NCI-H446 treated with DMSO at 0.1 percent for 48 hours (cell line): ENCODE measurements at regions not wholly inside any gene's neighbourhood (a gene's known extent, or its start where the extent isn't known, plus 50 kb on each side); places are given as distances from the start of the nearest gene placed in this dataset.

Experiments used
- DNase-seq: peaks from one replicate; lab custom pipeline; 2025; lab: John Stamatoyannopoulos, UW

- DNase-seq: no peak
Measured at GRCh38 chr2:133811409-133812125, 243.3 kb upstream of the NCKAP5 start.

- no peak for DNase-seq
Measured at GRCh38 chr2:133812826-133813617, 244.8 kb upstream of the NCKAP5 start.

- no peak for DNase-seq
Measured at GRCh38 chr2:133814890-133815289, 246.6 kb upstream of the NCKAP5 start.

GRCh38 chr2:133816037-133816436 is 247.8 kb upstream of the NCKAP5 start:
- DNase-seq: no peak

GRCh38 chr2:133817680-133818566 is 249.7 kb upstream of the NCKAP5 start:
- DNase-seq: no peak

GRCh38 chr2:133818661-133819060 is 250.4 kb upstream of the NCKAP5 start:
- DNase-seq: no peak

- no peak for DNase-seq
Measured at GRCh38 chr2:133819906-133820305, 251.6 kb upstream of the NCKAP5 start.

- DNase-seq: no peak
Measured at GRCh38 chr2:133821107-133821760, 253.0 kb upstream of the NCKAP5 start.

GRCh38 chr2:133822517-133823225 is 254.4 kb upstream of the NCKAP5 start:
- DNase-seq: no peak

GRCh38 chr2:133823226-133823550 is 254.9 kb upstream of the NCKAP5 start:
- no peak for DNase-seq

GRCh38 chr2:133824869-133825268 is 256.6 kb upstream of the NCKAP5 start:
- no peak for DNase-seq

- DNase-seq: no peak
Measured at GRCh38 chr2:133825778-133826177, 257.5 kb upstream of the NCKAP5 start.

GRCh38 chr2:133828913-133829312 is 260.6 kb upstream of the NCKAP5 start:
- DNase-seq: no peak

GRCh38 chr2:133829450-133830020 is 261.3 kb upstream of the NCKAP5 start:
- no peak for DNase-seq

GRCh38 chr2:133833746-133834145 is 265.5 kb upstream of the NCKAP5 start:
- no peak for DNase-seq

GRCh38 chr2:133835821-133836619 is 267.8 kb upstream of the NCKAP5 start:
- DNase-seq: no peak

GRCh38 chr2:133836691-133837345 is 268.6 kb upstream of the NCKAP5 start:
- DNase-seq: no peak

- peak; percentile 86 for DNase-seq
Measured at GRCh38 chr2:133837441-133838094, 269.3 kb upstream of the NCKAP5 start.
